NCI-H1417 (cell line): ENCODE measurements at regions not wholly inside any gene's neighbourhood (a gene's known extent, or its start where the extent isn't known, plus 50 kb on each side); places are given as distances from the start of the nearest gene placed in this dataset.

ENCODE experiments used
- DNase-seq, 3 experiments: peaks; one replicate each; lab custom pipeline; 2025; lab: John Stamatoyannopoulos, UW

GRCh38 chr6:1088492-1089001 lies 223.4 kb upstream of the FOXQ1 start:
- DNase-seq, result no peak

- no peak for DNase-seq
Observed at GRCh38 chr6:1087154-1087843, 224.6 kb upstream of the FOXQ1 start.

GRCh38 chr6:1086446-1087153 lies 225.3 kb upstream of the FOXQ1 start:
- no peak for DNase-seq

- DNase-seq, result no peak
Observed at GRCh38 chr6:1082285-1082935, 229.5 kb upstream of the FOXQ1 start.

- DNase-seq, result no peak
Observed at GRCh38 chr6:1081551-1082284, 230.2 kb upstream of the FOXQ1 start.

GRCh38 chr6:1080453-1081337 lies 231.2 kb upstream of the FOXQ1 start:
- no peak for DNase-seq

GRCh38 chr6:1079525-1079924 lies 232.4 kb upstream of the FOXQ1 start:
- DNase-seq, result no peak

- no peak for DNase-seq
Observed at GRCh38 chr6:1077478-1078416, 234.2 kb upstream of the FOXQ1 start.

- DNase-seq, result no peak
Observed at GRCh38 chr6:1076531-1077459, 235.1 kb upstream of the FOXQ1 start.

- no peak for DNase-seq
Observed at GRCh38 chr6:1075880-1076279, 236.0 kb upstream of the FOXQ1 start.

GRCh38 chr6:1075444-1075843 lies 236.5 kb upstream of the FOXQ1 start:
- no peak for DNase-seq

GRCh38 chr6:1070085-1070521 lies 241.8 kb upstream of the FOXQ1 start:
- no peak for DNase-seq

- no peak for DNase-seq
Observed at GRCh38 chr6:1068905-1069304, 243.0 kb upstream of the FOXQ1 start.

GRCh38 chr6:1068068-1068467 lies 243.8 kb upstream of the FOXQ1 start:
- DNase-seq, result no peak

GRCh38 chr6:1067346-1067745 lies 244.6 kb upstream of the FOXQ1 start:
- DNase-seq, result no peak

GRCh38 chr6:1066449-1067090 lies 245.3 kb upstream of the FOXQ1 start:
- no peak for DNase-seq

- no peak for DNase-seq
Observed at GRCh38 chr6:1065986-1066385, 245.9 kb upstream of the FOXQ1 start.

- DNase-seq, result no peak
Observed at GRCh38 chr6:1063671-1064355, 248.1 kb upstream of the FOXQ1 start.
